WTC11 (cell line): ENCODE measurements at regions not wholly inside any gene's neighbourhood (a gene's known extent, or its start where the extent isn't known, plus 50 kb on each side); places are given as distances from the start of the nearest gene placed in this dataset.

ENCODE experiments used
- CTCF ChIP-seq: fragments of 200-600 bp; IDR thresholded peaks from 2 replicates; pipeline ENCODE4 v1.8.0; 2022; ENCODE audit warnings: antibody characterized with exemption
- ESRRA ChIP-seq: sonication (generic); formaldehyde crosslinking; IDR thresholded peaks from 2 replicates; pipeline ENCODE4 v1.8.1; 2022; ENCODE audit warnings: mild to moderate bottlenecking, missing genetic modification reagents, borderline replicate concordance
- GRHL2 ChIP-seq: fragments of 250-450 bp; sonication (Bioruptor Pico); IDR thresholded peaks from 2 replicates; pipeline ENCODE4 v1.8.0; 2022; ENCODE audit warnings: mild to moderate bottlenecking, moderate library complexity; ENCODE audit not compliant: insufficient replicate concordance, severe bottlenecking
- IRF1 ChIP-seq: sonication (generic); formaldehyde crosslinking; IDR thresholded peaks from 2 replicates; pipeline ENCODE4 v1.8.0; 2023; ENCODE audit warnings: missing genetic modification reagents
- IRF2 ChIP-seq: sonication (generic); formaldehyde crosslinking; IDR thresholded peaks from 2 replicates; pipeline ENCODE4 v1.8.0; 2022; ENCODE audit warnings: low read depth, missing genetic modification reagents, borderline replicate concordance
- JUN ChIP-seq: sonication (generic); formaldehyde crosslinking; IDR thresholded peaks from 2 replicates; pipeline ENCODE4 v1.8.0; 2023; ENCODE audit warnings: mild to moderate bottlenecking, missing genetic modification reagents
- MAX ChIP-seq: sonication (generic); formaldehyde crosslinking; IDR thresholded peaks from 2 replicates; pipeline ENCODE4 v1.8.0; 2022; ENCODE audit warnings: mild to moderate bottlenecking, missing genetic modification reagents
- MLX ChIP-seq: sonication (generic); formaldehyde crosslinking; IDR thresholded peaks from 2 replicates; pipeline ENCODE4 v1.8.1; 2023; ENCODE audit warnings: mild to moderate bottlenecking, missing genetic modification reagents, moderate library complexity
- NFYB ChIP-seq: sonication (generic); formaldehyde crosslinking; conservative IDR thresholded peaks from 2 replicates; pipeline ENCODE4 v1.8.0; 2022; ENCODE audit warnings: low read depth, missing genetic modification reagents
- ZNF423 ChIP-seq: fragments of 250-450 bp; sonication (Bioruptor Pico); IDR thresholded peaks from 2 replicates; pipeline ENCODE4 v2.1.2; 2022; ENCODE audit warnings: mild to moderate bottlenecking, moderate library complexity

GRCh38 chr14:61881046-61881445 is 118.8 kb downstream of the SNAPC1 start:
- TF ChIP-seq GRHL2 (CRISPR knock-in tag) (no peak), CTCF (no peak), MLX (no peak), IRF2 (CRISPR knock-in tag) (no peak), MAX (CRISPR knock-in tag) (no peak), IRF1 (CRISPR knock-in tag) (no peak), JUN (CRISPR knock-in tag) (no peak), ZNF423 (no peak), NFYB (CRISPR knock-in tag) (no peak), ESRRA (no peak)
